Ovary (tissue), 3 donors: ENCODE measurements at regions not wholly inside any gene's neighbourhood (a gene's known extent, or its start where the extent isn't known, plus 50 kb on each side); places are given as distances from the start of the nearest gene placed in this dataset.

Source experiments
- CTCF ChIP-seq, 3 donors: fragments of 450-650 bp in 2 of 3; fragments of 200-600 bp in 1 of 3; IDR thresholded peaks; one replicate each; pipeline versions ENCODE4 v1.5.1 to v1.8.0; 2016 to 2022; ENCODE audit warnings: antibody characterized with exemption in 3 of 3, mild to moderate bottlenecking in 1 of 3
- EP300 ChIP-seq: sonication (generic); formaldehyde crosslinking; IDR thresholded peaks from one replicate; pipeline ENCODE4 v1.6.1; 2017; ENCODE audit warnings: antibody characterized with exemption
- POLR2A ChIP-seq: fragments of 450-650 bp; IDR thresholded peaks from one replicate; pipeline ENCODE4 v1.6.1; 2017; ENCODE audit warnings: antibody characterized with exemption, mild to moderate bottlenecking, moderate library complexity
- donor health status: DM: no; HTN: no; CAD: no.

- TF ChIP-seq CTCF (IDR thresholded peaks at IDR 0.05) (no peak), POLR2A (no peak), EP300 (no peak)
Measured at GRCh38 chr6:21885532-21886114, 292.1 kb downstream of the SOX4 start.
